CD4-positive, alpha-beta T cell (primary cell): ENCODE measurements at regions not wholly inside any gene's neighbourhood (a gene's known extent, or its start where the extent isn't known, plus 50 kb on each side); places are given as distances from the start of the nearest gene placed in this dataset.

Experiments used
- ATAC-seq: fragments of 200-7000 bp; cut with Tn5 transposase; one replicate; pipeline ENCODE4 v1.10.0; 2022; ENCODE audit warnings: mild to moderate bottlenecking; ENCODE audit not compliant: poor library complexity
- CTCF ChIA-PET: fragments of 350-600 bp; sonication (Branson Sonifier 250); formaldehyde crosslinking; loops from one replicate; lab custom pipeline; 2021; ENCODE audit warnings: antibody characterized with exemption, inconsistent platforms; lab: Charles Lee
- POLR2A ChIA-PET: fragments of 350-600 bp; sonication (Branson Sonifier 250); formaldehyde crosslinking; loops from one replicate; lab custom pipeline; 2021; ENCODE audit warnings: antibody characterized with exemption, inconsistent platforms; lab: Charles Lee
- DNase-seq, 14 experiments: peaks; one replicate each; pipeline ENCODE4 v3.0.0-alpha.2; 2013 to 2020; ENCODE audit warnings: mixed read lengths in 2 of 14
- H3K27ac ChIP-seq, 2 donors: one replicate each; pipeline versions ENCODE4 v1.5.1 to v1.7.0; 2013; ENCODE audit warnings: low read length in 2 of 2, low read depth in 1 of 2, mild to moderate bottlenecking in 1 of 2
- H3K27me3 ChIP-seq, 2 experiments: 1 replicate in 1 of 2; 2 replicates in 1 of 2; pipeline versions ENCODE4 v1.6.1 to v1.7.0; 2013; ENCODE audit warnings: low read length in 2 of 2, control low read depth in 1 of 2, mild to moderate bottlenecking in 1 of 2, moderate library complexity in 1 of 2; ENCODE audit not compliant: insufficient read depth in 2 of 2, control insufficient read depth in 1 of 2
- H3K36me3 ChIP-seq: one replicate; pipeline ENCODE4 v1.6.1; 2013; ENCODE audit warnings: low read length, control low read depth; ENCODE audit not compliant: insufficient read depth
- H3K4me1 ChIP-seq: one replicate; pipeline ENCODE4 v1.6.1; 2013; ENCODE audit warnings: low read length, control low read depth; ENCODE audit not compliant: insufficient read depth
- H3K4me3 ChIP-seq: one replicate; pipeline ENCODE4 v1.5.1; 2013; ENCODE audit warnings: mild to moderate bottlenecking, low read length, moderate library complexity
- H3K9me3 ChIP-seq, 2 experiments: 1 replicate in 1 of 2; 2 replicates in 1 of 2; pipeline versions ENCODE4 v1.6.1 to v1.7.0; 2013; ENCODE audit warnings: low read length in 2 of 2, mild to moderate bottlenecking in 2 of 2, control low read depth in 1 of 2, moderate library complexity in 1 of 2; ENCODE audit not compliant: control insufficient read depth in 1 of 2, insufficient read depth in 1 of 2
- H3K27ac Mint-ChIP-seq: one replicate; pipeline ENCODE4 v1.8.0; 2020; ENCODE audit warnings: mixed read lengths
- H3K27me3 Mint-ChIP-seq: one replicate; pipeline ENCODE4 v1.8.0; 2021; ENCODE audit warnings: mixed read lengths
- H3K36me3 Mint-ChIP-seq: one replicate; pipeline ENCODE4 v1.8.0; 2021; ENCODE audit warnings: low read depth, mixed read lengths
- H3K4me1 Mint-ChIP-seq: one replicate; pipeline ENCODE4 v1.8.0; 2021; ENCODE audit warnings: low read depth, mixed read lengths
- H3K4me3 Mint-ChIP-seq: one replicate; pipeline ENCODE4 v1.8.0; 2020; ENCODE audit warnings: mild to moderate bottlenecking, mixed read lengths
- H3K9me3 Mint-ChIP-seq: one replicate; pipeline ENCODE4 v1.8.0; 2020; ENCODE audit warnings: mixed read lengths
- intact Hi-C, 2 experiments: fragments of 100-400 bp; cut with DNase I in 1 of 2; cut with micrococcal nuclease in 1 of 2; formaldehyde crosslinking; loops; one replicate each; pipeline versions ENCODE4 v1.15.1 to v1.9.0; 2023 to 2025; cut with DNase I, micrococcal nuclease
- TF ChIP-seq, protein P1 (sequence below): fragments of 200-600 bp; IDR thresholded peaks from one replicate; pipeline ENCODE4 v1.8.0; 2022; ENCODE audit warnings: antibody characterized with exemption, mild to moderate bottlenecking

DNA sequence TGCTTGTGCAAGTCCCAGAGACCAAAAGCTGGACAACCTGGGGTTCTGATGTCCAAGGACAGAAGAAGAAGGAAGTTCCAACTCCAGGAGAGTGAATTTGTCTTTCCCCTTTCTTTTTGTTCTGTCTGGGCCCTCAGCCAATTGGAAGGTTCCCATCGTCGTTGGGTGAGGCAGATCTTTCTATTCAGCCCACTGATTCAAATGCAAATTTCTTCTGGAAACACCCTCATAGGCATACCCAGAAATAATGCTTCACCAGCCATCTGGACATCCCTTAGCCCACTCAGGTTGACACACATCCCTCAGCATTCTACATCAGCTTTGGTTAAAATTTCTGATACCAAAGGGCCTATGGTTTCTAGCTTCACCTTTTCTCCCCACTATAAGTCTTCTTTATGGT, 156.5 kb downstream of the SP3 start:
- no peaks in the 10 kb centered on the region for H3K9me3 ChIP-seq
- CTCF ChIA-PET = no interaction called here
- no peak for DNase-seq
- H3K36me3 ChIP-seq = no peaks in the 10 kb centered on the region
- H3K4me1 Mint-ChIP-seq = no peaks in the 10 kb centered on the region
- POLR2A ChIA-PET = no interaction called here
- H3K27me3 Mint-ChIP-seq = peaks cover 30% of the 10 kb centered on the region
- no peak overlapping the region for H3K4me3 ChIP-seq
- no peak overlapping the region for H3K4me3 Mint-ChIP-seq
- H3K9me3 Mint-ChIP-seq = no peaks in the 10 kb centered on the region
- H3K4me1 ChIP-seq = no peaks in the 10 kb centered on the region
- H3K27me3 ChIP-seq = peaks cover 0 to 9% of the 10 kb centered on the region in 2 experiments
- ATAC-seq = no peak
- intact Hi-C loops = no loop called here
- TF ChIP-seq, protein P1, sequence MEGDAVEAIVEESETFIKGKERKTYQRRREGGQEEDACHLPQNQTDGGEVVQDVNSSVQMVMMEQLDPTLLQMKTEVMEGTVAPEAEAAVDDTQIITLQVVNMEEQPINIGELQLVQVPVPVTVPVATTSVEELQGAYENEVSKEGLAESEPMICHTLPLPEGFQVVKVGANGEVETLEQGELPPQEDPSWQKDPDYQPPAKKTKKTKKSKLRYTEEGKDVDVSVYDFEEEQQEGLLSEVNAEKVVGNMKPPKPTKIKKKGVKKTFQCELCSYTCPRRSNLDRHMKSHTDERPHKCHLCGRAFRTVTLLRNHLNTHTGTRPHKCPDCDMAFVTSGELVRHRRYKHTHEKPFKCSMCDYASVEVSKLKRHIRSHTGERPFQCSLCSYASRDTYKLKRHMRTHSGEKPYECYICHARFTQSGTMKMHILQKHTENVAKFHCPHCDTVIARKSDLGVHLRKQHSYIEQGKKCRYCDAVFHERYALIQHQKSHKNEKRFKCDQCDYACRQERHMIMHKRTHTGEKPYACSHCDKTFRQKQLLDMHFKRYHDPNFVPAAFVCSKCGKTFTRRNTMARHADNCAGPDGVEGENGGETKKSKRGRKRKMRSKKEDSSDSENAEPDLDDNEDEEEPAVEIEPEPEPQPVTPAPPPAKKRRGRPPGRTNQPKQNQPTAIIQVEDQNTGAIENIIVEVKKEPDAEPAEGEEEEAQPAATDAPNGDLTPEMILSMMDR = no peak
- no peaks in the 10 kb centered on the region for H3K36me3 Mint-ChIP-seq
- no peak overlapping the region for H3K27ac Mint-ChIP-seq
- H3K27ac ChIP-seq = no peak overlapping the region

DNA sequence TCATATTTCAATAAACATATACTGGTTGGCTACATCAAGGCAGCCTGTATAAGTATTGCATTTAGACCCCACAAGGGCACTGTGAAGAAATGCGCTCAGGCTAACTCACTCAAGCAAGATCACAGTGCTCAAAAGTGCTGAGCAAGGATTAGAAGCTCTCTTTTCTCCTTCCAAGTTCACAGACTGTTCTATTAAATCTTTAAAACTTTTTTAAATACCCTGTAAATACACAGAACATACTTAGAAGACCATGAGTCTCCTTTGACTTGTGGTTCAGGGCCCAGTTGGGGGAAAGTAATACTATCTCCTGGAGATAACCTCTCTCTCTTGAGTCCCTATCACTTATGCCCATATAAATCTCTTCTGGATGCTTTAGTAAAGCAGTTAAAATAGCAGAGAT, 152.9 kb downstream of the SP3 start:
- Mint-ChIP-seq H3K27ac (no peak overlapping the region), H3K9me3 (peaks cover 2% of the 10 kb centered on the region), H3K4me3 (no peak overlapping the region), H3K27me3 (peaks cover 35% of the 10 kb centered on the region), H3K36me3 (no peaks in the 10 kb centered on the region), H3K4me1 (no peaks in the 10 kb centered on the region)
- Histone ChIP-seq H3K4me1 (no peaks in the 10 kb centered on the region), H3K27ac (no peak overlapping the region), H3K27me3 (peaks cover 0 to 12% of the 10 kb centered on the region in 2 experiments), H3K4me3 (no peak overlapping the region), H3K9me3 (peaks cover 0 to 4% of the 10 kb centered on the region in 2 experiments), H3K36me3 (no peaks in the 10 kb centered on the region)
- TF ChIP-seq, protein P1 = no peak
- intact Hi-C loops = no loop called here
- CTCF ChIA-PET = no interaction called here
- DNase-seq = no peak
- POLR2A ChIA-PET = no interaction called here
- no peak for ATAC-seq

DNA sequence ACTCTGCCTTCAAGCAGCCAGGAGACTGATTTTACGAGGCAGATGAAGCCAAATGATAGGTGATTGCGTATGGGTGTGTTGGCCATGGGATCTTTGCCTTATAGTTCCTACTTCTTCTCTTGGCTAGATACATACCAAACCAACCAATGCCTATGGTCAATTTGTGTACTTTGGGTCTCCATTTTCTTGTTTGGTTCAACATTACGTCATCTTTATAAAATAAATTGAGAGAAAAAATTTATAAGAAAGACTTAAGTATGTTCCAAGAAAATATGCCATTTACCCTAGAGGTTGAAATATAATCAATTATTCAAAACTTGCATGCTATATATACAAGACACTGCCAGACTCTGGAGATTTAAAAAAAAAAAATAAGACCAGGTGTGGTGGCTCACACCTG, 150.9 kb downstream of the SP3 start:
- no peaks in the 10 kb centered on the region for H3K4me1 Mint-ChIP-seq
- DNase-seq (no peak), ATAC-seq (no peak)
- Histone ChIP-seq H3K4me1 (no peaks in the 10 kb centered on the region), H3K36me3 (no peaks in the 10 kb centered on the region), H3K27ac (no peak overlapping the region), H3K4me3 (no peak overlapping the region), H3K27me3 (peaks cover 0 to 10% of the 10 kb centered on the region in 2 experiments), H3K9me3 (peaks cover 0 to 4% of the 10 kb centered on the region in 2 experiments)
- no peak overlapping the region for H3K27ac Mint-ChIP-seq
- TF ChIP-seq, protein P1 = no peak
- no peak overlapping the region for H3K4me3 Mint-ChIP-seq
- CTCF ChIA-PET = no interaction called here
- H3K27me3 Mint-ChIP-seq = peaks cover 29% of the 10 kb centered on the region
- H3K36me3 Mint-ChIP-seq = no peaks in the 10 kb centered on the region
- POLR2A ChIA-PET = no interaction called here
- peaks cover 2% of the 10 kb centered on the region for H3K9me3 Mint-ChIP-seq
- intact Hi-C loops = no loop called here
